Adipocyte (in vitro differentiated cells): ENCODE measurements at regions not wholly inside any gene's neighbourhood (a gene's known extent, or its start where the extent isn't known, plus 50 kb on each side); places are given as distances from the start of the nearest gene placed in this dataset.

Source experiments
- DNase-seq: peaks from one replicate; pipeline ENCODE4 v3.0.0-alpha.2; 2015; ENCODE audit warnings: low read depth
- H3K27me3 ChIP-seq: replicated peaks from 2 replicates; pipeline ENCODE4 v1.7.0; 2013; ENCODE audit warnings: mild to moderate bottlenecking, low read length, moderate library complexity; ENCODE audit not compliant: control insufficient read depth, insufficient read depth
- H3K36me3 ChIP-seq: 2 replicates; pipeline ENCODE4 v1.7.0; 2013; ENCODE audit warnings: low read length, mild to moderate bottlenecking, moderate library complexity; ENCODE audit not compliant: control insufficient read depth, insufficient read depth, severe bottlenecking
- H3K4me1 ChIP-seq: 2 replicates; pipeline ENCODE4 v1.7.0; 2013; ENCODE audit warnings: mild to moderate bottlenecking, low read length, moderate library complexity; ENCODE audit not compliant: control insufficient read depth, insufficient read depth
- H3K4me3 ChIP-seq: 2 replicates; pipeline ENCODE4 v1.7.0; 2013; ENCODE audit warnings: mild to moderate bottlenecking, low read length, moderate library complexity
- H3K9ac ChIP-seq: 2 replicates; pipeline ENCODE4 v1.7.0; 2013; ENCODE audit warnings: mild to moderate bottlenecking, low read length, moderate library complexity
- H3K9me3 ChIP-seq: 2 replicates; pipeline ENCODE4 v1.7.0; 2013; ENCODE audit warnings: mild to moderate bottlenecking, low read length, moderate library complexity; ENCODE audit not compliant: control insufficient read depth

DNA sequence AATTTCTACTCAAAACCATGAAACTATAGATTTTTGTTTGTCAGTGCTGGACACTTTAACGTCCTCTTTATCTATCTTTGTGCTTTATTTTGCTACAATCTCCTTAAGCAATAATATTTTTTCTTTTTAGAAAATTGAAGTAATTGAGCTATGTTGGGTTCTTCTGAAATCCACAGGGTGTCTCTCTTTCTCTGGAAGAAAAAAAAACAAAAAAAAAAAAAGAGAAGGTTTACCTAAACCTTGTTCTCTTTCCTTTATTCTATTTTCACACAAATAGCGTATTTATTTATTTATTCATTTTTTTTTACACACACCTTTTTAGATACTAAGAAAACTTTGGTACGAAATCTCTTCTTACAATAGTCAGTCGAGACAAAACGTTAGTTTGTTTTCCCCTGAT, 601.0 kb downstream of the EDEM1 start:
- no peaks in the 10 kb centered on the region for H3K9me3 ChIP-seq

DNA sequence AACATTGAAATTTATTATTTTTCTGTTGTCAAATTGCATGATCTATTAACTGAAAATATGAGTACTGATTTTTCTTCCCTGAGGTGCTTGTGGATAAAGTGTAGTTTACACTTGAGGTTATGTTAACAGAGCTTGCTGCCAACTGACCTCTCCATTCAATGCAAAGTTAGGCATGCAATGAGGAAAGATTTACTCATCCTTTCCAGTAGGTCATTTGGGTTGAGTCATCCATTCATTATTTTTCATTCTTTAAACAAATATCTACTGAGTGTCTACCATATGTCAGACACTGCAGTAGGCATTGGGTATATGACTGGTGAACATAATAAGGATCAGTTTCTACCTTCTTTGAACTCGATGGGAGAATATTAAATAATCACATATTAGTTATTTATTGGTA, 604.1 kb downstream of the EDEM1 start:
- no peaks in the 10 kb centered on the region for H3K9me3 ChIP-seq
- H3K4me1 ChIP-seq: no peaks in the 10 kb centered on the region
- H3K4me3 ChIP-seq: no peak overlapping the region
- H3K9ac ChIP-seq: no peak overlapping the region
- no peaks in the 10 kb centered on the region for H3K36me3 ChIP-seq
- no peaks in the 10 kb centered on the region for H3K27me3 ChIP-seq
- no peak for DNase-seq

More for the DNA sequence above, 601.0 kb downstream of the EDEM1 start:
- no peak overlapping the region for H3K4me3 ChIP-seq
- DNase-seq: no peak
- H3K36me3 ChIP-seq: no peaks in the 10 kb centered on the region
- no peak overlapping the region for H3K9ac ChIP-seq
- H3K4me1 ChIP-seq: no peaks in the 10 kb centered on the region
- H3K27me3 ChIP-seq: no peaks in the 10 kb centered on the region

DNA sequence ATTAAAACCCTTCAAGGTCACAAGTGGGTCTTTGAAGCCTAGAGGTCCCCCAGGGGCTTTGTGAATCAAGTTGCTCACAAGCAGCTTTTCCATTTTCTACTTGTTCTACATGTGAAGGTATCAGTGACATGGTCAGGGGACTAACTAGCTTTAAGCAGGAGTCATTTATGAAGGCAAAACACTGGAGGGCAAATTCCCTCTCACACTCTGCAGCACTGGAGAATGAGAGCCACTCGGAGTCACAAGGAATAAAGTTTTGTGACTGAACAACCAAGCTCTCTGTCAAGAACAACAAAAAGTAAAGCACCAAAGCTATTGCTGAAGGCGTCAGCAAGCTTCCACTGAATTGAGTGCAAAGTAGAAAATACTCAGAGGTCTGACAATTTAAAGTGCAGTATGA, 609.0 kb downstream of the EDEM1 start:
- Histone ChIP-seq H3K4me3 (no peak overlapping the region), H3K9me3 (no peaks in the 10 kb centered on the region), H3K27me3 (no peaks in the 10 kb centered on the region), H3K4me1 (no peaks in the 10 kb centered on the region), H3K9ac (no peak overlapping the region), H3K36me3 (no peaks in the 10 kb centered on the region)
- no peak for DNase-seq

DNA sequence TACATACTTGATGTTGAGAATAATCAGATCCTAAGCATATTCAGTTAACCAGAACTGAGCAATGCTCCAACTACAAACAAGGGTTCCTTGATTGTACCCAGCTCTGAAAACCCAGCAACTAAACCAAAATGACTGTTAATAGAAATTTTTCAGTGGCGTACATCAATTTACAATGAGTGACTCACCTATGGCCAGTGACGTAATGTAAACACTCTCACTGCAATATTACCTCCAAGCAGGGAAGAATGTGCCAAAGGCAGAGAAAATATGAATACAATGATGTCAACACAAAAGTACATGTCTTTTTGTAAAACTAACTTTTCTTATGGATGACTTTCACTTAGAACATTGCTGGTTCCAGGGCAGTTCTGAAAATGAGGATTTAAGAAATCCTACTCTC, 611.3 kb downstream of the EDEM1 start:
- no peaks in the 10 kb centered on the region for H3K9me3 ChIP-seq
- no peak overlapping the region for H3K9ac ChIP-seq
- no peaks in the 10 kb centered on the region for H3K36me3 ChIP-seq
- no peaks in the 10 kb centered on the region for H3K4me1 ChIP-seq
- no peaks in the 10 kb centered on the region for H3K27me3 ChIP-seq
- DNase-seq: no peak
- no peak overlapping the region for H3K4me3 ChIP-seq

DNA sequence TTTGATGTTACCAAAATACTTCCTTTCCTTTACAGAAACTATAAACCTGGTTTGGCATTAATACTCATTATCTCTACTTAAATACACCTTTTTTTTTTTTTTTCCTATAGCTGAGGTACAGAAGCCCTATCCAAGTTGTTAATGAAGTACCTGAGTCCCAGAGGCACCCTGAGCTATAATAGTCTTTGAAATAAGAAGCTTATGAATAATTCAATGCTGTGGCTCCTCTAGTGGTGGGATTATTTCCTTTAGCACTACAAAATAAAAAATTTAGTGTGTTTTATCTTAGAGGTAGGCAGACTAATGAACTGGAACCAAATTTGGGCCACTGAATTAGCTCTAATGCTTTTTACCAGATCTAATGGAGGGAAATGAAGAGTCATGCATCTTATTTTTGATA, 611.9 kb downstream of the EDEM1 start:
- Histone ChIP-seq H3K4me1 (no peaks in the 10 kb centered on the region), H3K9me3 (no peaks in the 10 kb centered on the region), H3K27me3 (no peaks in the 10 kb centered on the region), H3K9ac (no peak overlapping the region), H3K4me3 (no peak overlapping the region), H3K36me3 (no peaks in the 10 kb centered on the region)
- no peak for DNase-seq

DNA sequence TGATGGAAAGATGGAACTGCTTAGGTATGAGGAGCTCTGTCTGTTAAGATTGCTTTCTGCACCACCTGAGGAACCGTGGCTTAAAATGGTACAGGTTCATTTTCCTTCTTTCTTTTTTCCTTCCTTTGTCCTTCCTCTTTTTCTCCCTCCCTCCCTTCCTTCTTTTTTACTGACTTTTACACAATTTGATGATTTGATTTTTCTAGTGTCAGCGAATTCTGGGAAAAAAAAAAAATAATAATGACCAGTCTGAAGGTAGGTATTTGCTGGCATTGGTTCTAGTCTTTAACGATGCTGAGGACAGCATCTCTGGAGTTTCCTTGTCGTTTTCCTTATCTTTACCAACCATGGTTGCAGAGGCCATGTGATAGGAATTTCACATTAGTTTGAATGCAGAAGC, 613.5 kb downstream of the EDEM1 start:
- no peaks in the 10 kb centered on the region for H3K27me3 ChIP-seq

DNA sequence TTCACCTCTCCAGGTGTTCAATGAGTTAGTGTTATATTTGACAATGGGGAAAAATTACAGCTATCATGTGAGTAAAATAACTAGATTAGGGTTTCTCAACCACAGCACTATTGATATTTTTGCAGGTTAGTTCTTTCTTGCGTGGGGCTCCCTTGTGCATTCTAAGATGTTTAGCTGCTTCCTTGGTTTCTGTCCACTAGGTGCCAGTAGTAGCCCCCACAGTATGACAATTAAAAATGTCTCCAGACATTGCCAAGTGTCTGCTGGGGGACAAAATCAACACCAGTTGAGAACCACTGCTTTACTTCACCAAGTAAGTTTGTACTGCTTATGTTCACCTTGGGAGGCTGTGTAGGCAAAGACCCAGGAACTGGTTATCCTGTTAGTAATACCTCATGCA, 618.7 kb downstream of the EDEM1 start:
- H3K36me3 ChIP-seq: no peaks in the 10 kb centered on the region
- no peaks in the 10 kb centered on the region for H3K9me3 ChIP-seq
- H3K9ac ChIP-seq: no peak overlapping the region
- no peaks in the 10 kb centered on the region for H3K4me1 ChIP-seq
- H3K27me3 ChIP-seq: no peaks in the 10 kb centered on the region
- no peak for DNase-seq
- H3K4me3 ChIP-seq: no peak overlapping the region

More for the DNA sequence above, 613.5 kb downstream of the EDEM1 start:
- Histone ChIP-seq H3K36me3 (no peaks in the 10 kb centered on the region), H3K9ac (no peak overlapping the region), H3K4me1 (no peaks in the 10 kb centered on the region), H3K9me3 (no peaks in the 10 kb centered on the region), H3K4me3 (no peak overlapping the region)
- DNase-seq: no peak

DNA sequence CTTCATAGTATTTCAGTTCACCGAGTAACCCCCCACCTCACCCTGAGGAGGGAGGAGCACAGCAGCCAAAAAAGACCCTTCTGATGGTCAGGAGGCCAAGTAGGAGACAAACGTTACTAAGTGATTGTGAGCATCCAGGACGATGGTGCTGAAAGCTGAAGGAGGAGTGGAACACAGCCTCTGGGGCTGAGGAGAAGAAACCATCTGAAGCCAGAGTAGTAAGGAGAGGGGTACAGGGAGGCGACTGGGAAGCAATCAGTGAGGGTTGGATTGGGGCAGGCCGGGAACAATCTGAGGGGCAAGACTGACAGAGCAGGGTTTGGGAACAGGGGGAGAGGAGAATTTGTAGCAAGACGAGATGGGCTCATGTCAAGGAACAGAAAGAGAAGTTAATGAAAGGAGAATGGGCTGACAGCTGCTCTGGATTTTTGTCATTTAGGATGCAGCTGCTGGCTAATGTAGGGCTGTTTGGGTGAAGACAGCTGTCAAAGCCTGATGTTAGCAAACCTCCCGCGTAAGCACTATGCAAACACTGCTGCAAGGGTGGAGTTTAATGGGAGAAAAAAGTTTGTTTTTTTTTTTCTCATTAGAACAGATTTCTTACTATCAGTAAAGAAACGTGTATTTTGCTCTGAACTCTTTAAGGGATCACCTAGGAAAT, 622.2 kb downstream of the EDEM1 start:
- Histone ChIP-seq H3K36me3 (no peaks in the 10 kb centered on the region), H3K27me3 (no peaks in the 10 kb centered on the region), H3K4me1 (no peaks in the 10 kb centered on the region), H3K9me3 (no peaks in the 10 kb centered on the region), H3K4me3 (no peak overlapping the region), H3K9ac (no peak overlapping the region)
- no peak for DNase-seq

DNA sequence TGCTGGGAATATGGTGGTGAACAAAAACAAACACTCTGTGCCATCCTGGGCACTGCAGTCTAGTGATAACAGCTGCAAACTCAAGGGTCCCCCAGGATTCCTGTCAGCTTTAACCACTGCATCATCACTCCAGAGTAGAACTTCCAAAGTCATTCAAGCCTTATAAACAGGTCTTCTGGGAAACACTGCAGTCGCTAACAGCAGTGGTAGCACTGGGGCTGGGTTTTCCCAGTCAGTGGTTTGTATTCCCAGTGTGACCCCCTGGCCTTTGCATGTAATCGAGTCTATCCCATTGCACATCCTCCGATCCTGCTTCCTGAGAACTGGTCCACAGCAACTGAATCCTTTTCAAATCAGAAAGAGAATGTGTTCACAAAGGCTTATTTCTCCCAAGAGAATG, 623.5 kb downstream of the EDEM1 start:
- Histone ChIP-seq H3K9me3 (no peaks in the 10 kb centered on the region), H3K9ac (no peak overlapping the region), H3K4me3 (no peak overlapping the region), H3K4me1 (no peaks in the 10 kb centered on the region), H3K27me3 (no peaks in the 10 kb centered on the region), H3K36me3 (no peaks in the 10 kb centered on the region)
- DNase-seq: no peak

DNA sequence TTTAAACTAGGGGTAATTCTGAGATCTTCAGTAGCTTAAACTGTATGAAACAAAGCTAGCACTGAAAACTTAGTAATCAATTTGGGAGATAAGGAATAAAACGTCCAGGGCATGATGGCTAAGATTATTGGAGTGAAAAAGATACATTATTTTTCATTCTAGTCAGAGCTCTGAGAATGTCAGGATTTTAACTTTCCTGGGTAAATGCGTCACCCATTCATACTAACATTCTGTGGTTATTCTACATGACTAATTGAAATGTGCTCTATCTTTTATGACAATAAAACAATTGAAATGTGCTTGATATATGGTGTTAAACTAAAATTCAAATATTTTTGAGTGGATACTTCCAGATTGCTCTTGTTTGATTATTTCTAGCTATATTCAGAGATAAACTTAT, 626.0 kb downstream of the EDEM1 start:
- Histone ChIP-seq H3K4me1 (no peaks in the 10 kb centered on the region), H3K27me3 (no peaks in the 10 kb centered on the region), H3K9ac (no peak overlapping the region), H3K36me3 (no peaks in the 10 kb centered on the region), H3K4me3 (no peak overlapping the region), H3K9me3 (no peaks in the 10 kb centered on the region)
- DNase-seq: no peak

DNA sequence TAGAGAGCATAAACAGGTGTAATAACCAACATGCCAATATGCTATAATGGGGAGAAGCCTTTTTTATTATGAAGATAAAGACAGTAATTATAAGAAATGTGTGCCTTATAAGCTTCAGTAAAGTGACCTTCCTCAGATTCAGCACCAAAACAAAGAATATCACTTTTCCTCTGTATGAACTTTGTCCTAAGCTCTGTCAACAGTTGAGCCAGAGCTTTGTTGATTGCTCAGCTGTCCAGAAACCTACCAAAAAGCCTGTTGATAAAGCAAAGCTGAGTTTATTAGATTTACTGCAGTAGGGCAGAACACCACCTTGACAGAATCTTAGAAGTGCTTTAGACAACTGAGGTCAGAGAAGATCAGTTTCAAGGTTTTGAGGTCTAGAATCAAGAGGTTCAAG, 635.3 kb downstream of the EDEM1 start:
- DNase-seq: no peak
- Histone ChIP-seq H3K27me3 (no peaks in the 10 kb centered on the region), H3K36me3 (no peaks in the 10 kb centered on the region), H3K4me3 (no peak overlapping the region), H3K4me1 (no peaks in the 10 kb centered on the region), H3K9ac (no peak overlapping the region), H3K9me3 (peaks cover 6% of the 10 kb centered on the region)

DNA sequence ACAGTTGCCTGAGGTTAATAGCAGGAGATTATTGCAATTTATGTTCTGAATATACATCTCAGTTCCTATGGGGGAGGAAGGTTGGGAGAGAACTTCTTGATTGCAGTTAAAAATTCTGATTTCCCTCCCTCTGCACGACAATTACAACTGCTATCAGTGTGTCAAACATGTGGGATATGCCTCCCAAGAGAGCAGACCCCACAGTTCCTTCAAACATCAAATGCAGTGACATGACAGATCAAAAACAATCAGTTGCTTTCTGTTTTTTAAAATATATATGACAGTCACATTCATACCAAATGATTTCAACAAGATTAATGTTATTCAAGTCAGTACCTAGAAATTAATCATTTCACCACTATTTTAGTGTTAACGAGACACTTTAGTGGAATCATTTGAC, 639.0 kb downstream of the EDEM1 start:
- H3K4me1 ChIP-seq: no peaks in the 10 kb centered on the region
- H3K36me3 ChIP-seq: no peaks in the 10 kb centered on the region
- H3K4me3 ChIP-seq: no peak overlapping the region
- H3K9ac ChIP-seq: no peak overlapping the region
- H3K9me3 ChIP-seq: peaks cover 6% of the 10 kb centered on the region
- no peaks in the 10 kb centered on the region for H3K27me3 ChIP-seq
- DNase-seq: no peak
